HepG2 (cell line): ENCODE measurements at regions not wholly inside any gene's neighbourhood (a gene's known extent, or its start where the extent isn't known, plus 50 kb on each side); places are given as distances from the start of the nearest gene placed in this dataset.

Experiments
- ATAC-seq: fragments of 200-7000 bp; cut with Tn5 transposase; 3 replicates; pipeline ENCODE4 v1.9.1; 2020; ENCODE audit warnings: mild to moderate bottlenecking, moderate library complexity
- BruUV-seq: library from RNA; stranded (reverse); fragments of 400-500 nt; replicated peaks from 2 replicates; lab custom pipeline; 2021; lab: Mats Ljungman, UMichigan
- CTCF ChIA-PET: fragments of 300-600 bp; formaldehyde crosslinking; extraction: SDS; loops from one replicate; lab custom pipeline; 2021; ENCODE audit warnings: low total read pairs, inconsistent platforms, low intra/inter-chr PET ratio; lab: Yijun Ruan, JAX
- POLR2A ChIA-PET: fragments of 350-600 bp; sonication (Branson Sonifier 250); formaldehyde crosslinking; loops from one replicate; lab custom pipeline; 2020; ENCODE audit warnings: antibody characterized with exemption, inconsistent platforms; lab: Yijun Ruan, JAX
- DNase-seq: peaks from one replicate; pipeline ENCODE4 v3.0.0-alpha.2; 2015; ENCODE audit warnings: low spot score
- FAIRE-seq: peaks from 3 replicates; lab custom pipeline; 2011; peaks lifted over from hg19 to GRCh38; lab: Jason Lieb, UNC
- H2AFZ ChIP-seq: one replicate; pipeline ENCODE4 v1.6.1; 2011; ENCODE audit warnings: low read length, inconsistent platforms
- H3K27ac ChIP-seq: fragments of 300-600 bp; 3 replicates; pipeline ENCODE4 v1.8.0; 2011; ENCODE audit warnings: mixed run types, mild to moderate bottlenecking, mixed read lengths, low read length, inconsistent platforms; ENCODE audit not compliant: insufficient read depth; ENCODE audit errors: extremely low read length
- H3K27me3 ChIP-seq, 2 experiments: fragments of 200-600 bp in 1 of 2; 2 replicates in 1 of 2; 3 replicates in 1 of 2; pipeline versions ENCODE4 v1.6.0 to v1.8.0; 2011; ENCODE audit warnings: low read length in 2 of 2, mild to moderate bottlenecking in 2 of 2, moderate library complexity in 2 of 2, inconsistent platforms in 1 of 2; ENCODE audit not compliant: insufficient read depth in 2 of 2, control insufficient read depth in 1 of 2
- H3K36me3 ChIP-seq, 2 experiments: fragments of 200-600 bp in 1 of 2; replicated peaks in 1 of 2; 2 replicates in 1 of 2; 3 replicates in 1 of 2; pipeline versions ENCODE4 v1.5.1 to v1.8.0; 2011; ENCODE audit warnings: low read length in 2 of 2, inconsistent platforms in 1 of 2; ENCODE audit not compliant: insufficient read depth in 2 of 2, control insufficient read depth in 1 of 2
- H3K4me1 ChIP-seq: 2 replicates; pipeline ENCODE4 v1.5.1; 2012; ENCODE audit warnings: low read length, inconsistent platforms; ENCODE audit not compliant: insufficient read depth
- H3K4me2 ChIP-seq: 2 replicates; pipeline ENCODE4 v1.6.0; 2011; ENCODE audit warnings: low read depth, low read length, inconsistent platforms
- H3K4me3 ChIP-seq, 3 experiments: fragments of 200-600 bp in 1 of 3; sonication (generic), shearing (Covaris generic) in 1 of 3; replicated peaks in 1 of 3; 2 replicates each; pipeline ENCODE4 v1.5.1; 2011 to 2016; ENCODE audit warnings: low read length in 3 of 3, inconsistent platforms in 2 of 3, low read depth in 2 of 3, mild to moderate bottlenecking in 2 of 3, control low read depth in 1 of 3, mixed read lengths in 1 of 3; ENCODE audit not compliant: insufficient read depth in 1 of 3
- H3K79me2 ChIP-seq: one replicate; pipeline ENCODE4 v1.6.1; 2011; ENCODE audit warnings: low read length, inconsistent platforms; ENCODE audit not compliant: insufficient read depth
- H3K9ac ChIP-seq: 2 replicates; pipeline ENCODE4 v1.6.0; 2011; ENCODE audit warnings: mild to moderate bottlenecking, low read depth, low read length, inconsistent platforms; ENCODE audit not compliant: insufficient read depth
- H3K9me3 ChIP-seq: 2 replicates; pipeline ENCODE4 v1.5.1; 2012; ENCODE audit warnings: mild to moderate bottlenecking, low read length
- H4K20me1 ChIP-seq: 2 replicates; pipeline ENCODE4 v1.6.0; 2011; ENCODE audit warnings: inconsistent platforms, mild to moderate bottlenecking, low read length, moderate library complexity; ENCODE audit not compliant: insufficient read depth
- ATF7 ChIP-seq, 2 experiments: fragments of 450-650 bp in 1 of 2; sonication (generic) in 1 of 2; formaldehyde crosslinking in 1 of 2; IDR thresholded peaks; 2 replicates each; pipeline versions ENCODE4 v1.4.0 to v1.6.1; 2016 to 2020; ENCODE audit warnings: antibody characterized with exemption in 1 of 2, mild to moderate bottlenecking in 1 of 2, missing genetic modification reagents in 1 of 2
- NAIF1 ChIP-seq: sonication (generic); formaldehyde crosslinking; IDR thresholded peaks from 2 replicates; pipeline ENCODE4 v1.5.0; 2020; ENCODE audit warnings: mild to moderate bottlenecking, missing genetic modification reagents, borderline replicate concordance
- SSRP1 ChIP-seq: IDR thresholded peaks from 2 replicates; pipeline ENCODE4 v1.6.1; 2016; ENCODE audit warnings: control low read depth
- STAG1 ChIP-seq: sonication (generic); formaldehyde crosslinking; IDR thresholded peaks from 2 replicates; pipeline ENCODE4 v1.4.0; 2020; ENCODE audit warnings: missing genetic modification reagents
- ZBTB10 ChIP-seq: sonication (generic); formaldehyde crosslinking; IDR thresholded peaks from 2 replicates; pipeline ENCODE4 v1.4.0; 2020; ENCODE audit warnings: missing genetic modification reagents, borderline replicate concordance
- WGBS: methylation state at CpG from one replicate; pipeline ENCODE4 v1.1.6; 2017; ENCODE audit warnings: low lambda C conversion rate; 5-methylcytosine and 5-hydroxymethylcytosine counted together
- in situ Hi-C: cut with HindIII; loops from 2 replicates; pipeline ENCODE4 v1.10.0; 2017; ENCODE audit warnings: low pct_unique_long_range_greater_than_20kb; ENCODE audit not compliant: extremely low pct_ligation_motif_present
- intact Hi-C: fragments of 100-400 bp; cut with micrococcal nuclease; formaldehyde crosslinking; loops from one replicate; pipeline ENCODE4 v1.10.0; 2022; ENCODE audit not compliant: unreplicated experiment

GRCh38 chr15:25176616-25176923 is 221.8 kb downstream of the SNRPN start:
- in situ Hi-C loops = no loop called here
- no TSS peak for BruUV-seq
- Histone ChIP-seq H3K4me2 (no peak overlapping the region), H3K9me3 (peaks cover 99% of the 10 kb centered on the region), H3K27me3 (no peaks in the 10 kb centered on the region; a peak in 1 of 5 replicates), H3K79me2 (no peaks in the 10 kb centered on the region), H4K20me1 (no peaks in the 10 kb centered on the region), H3K36me3 (no peaks in the 10 kb centered on the region), H3K4me3 (no peak overlapping the region), H3K9ac (no peak overlapping the region), H3K27ac (no peak overlapping the region), H3K4me1 (no peaks in the 10 kb centered on the region), H2AFZ (no peak overlapping the region)
- ATAC-seq (no peak), DNase-seq (no peak), FAIRE-seq (no peak)
- intact Hi-C loops = no loop called here
- POLR2A ChIA-PET = no interaction called here
- no peak for TF ChIP-seq NAIF1 (CRISPR knock-in tag)
- no peak for TF ChIP-seq ATF7 (IDR thresholded peaks at IDR 0.05)
- TF ChIP-seq ATF7 (CRISPR knock-in tag; IDR thresholded peaks at IDR 0.05) = no peak
- no peak for TF ChIP-seq STAG1 (CRISPR knock-in tag)
- no peak for TF ChIP-seq SSRP1 (CRISPR knock-in tag)
- TF ChIP-seq ZBTB10 = no peak
- CTCF ChIA-PET = no interaction called here
- 10% methylated on average over 4 of the region's 7 CpGs for WGBS
